ENCODE measurements at regions not wholly inside any gene's neighbourhood (a gene's known extent, or its start where the extent isn't known, plus 50 kb on each side); places are given as distances from the start of the nearest gene placed in this dataset.
A peak's percentile ranks its signal among the peaks of the same experiment; 100 is the strongest.
"Not testable (repeated sequence)": the region's sequence is repeated elsewhere in the genome, so short reads cannot be mapped to it uniquely, and the experiment has no call there.

- H3K4me3 ChIP-seq (ENCODE audit: low read depth, low read length), result no peak overlapping the region
- H3K27me3 ChIP-seq (replicated peaks), result no peaks in the 10 kb centered on the region
- DNase-seq, result no peak
- no peak overlapping the region for H3K27ac ChIP-seq
- in situ Hi-C loops (cut with HindIII; ENCODE audit: low pct_ligation_motif_present, low sequenced_read_pairs), result no loop called here
- TF ChIP-seq CTCF (IDR thresholded peaks at IDR 0.05; ENCODE audit: low read depth, low read length, missing control alignments), result no peak
- H3K36me3 ChIP-seq (replicated peaks), result no peaks in the 10 kb centered on the region
Observed at GRCh38 chr6:74402781-74403180, 706.8 kb downstream of the CD109 start.

- in situ Hi-C loops (cut with HindIII; ENCODE audit: low pct_ligation_motif_present, low sequenced_read_pairs); H3K4me3 ChIP-seq (ENCODE audit: low read depth, low read length); H3K27me3 ChIP-seq (replicated peaks); H3K36me3 ChIP-seq (replicated peaks); DNase-seq; H3K27ac ChIP-seq: not testable (repeated sequence)
Observed at GRCh38 chr6:74378437-74378836, 682.4 kb downstream of the CD109 start.

- TF ChIP-seq CTCF (IDR thresholded peaks at IDR 0.05; ENCODE audit: low read depth, low read length, missing control alignments), result no peak
- Histone ChIP-seq H3K4me3 (ENCODE audit: low read depth, low read length) (no peak overlapping the region), H3K27ac (peak overlapping the region; percentile 60), H3K27me3 (replicated peaks) (no peaks in the 10 kb centered on the region), H3K36me3 (replicated peaks) (no peaks in the 10 kb centered on the region)
- peak; percentile 86 for DNase-seq
- in situ Hi-C loops (cut with HindIII; ENCODE audit: low pct_ligation_motif_present, low sequenced_read_pairs), result no loop called here
Observed at GRCh38 chr6:74369556-74369993, 673.6 kb downstream of the CD109 start.

GRCh38 chr6:74368746-74369145 lies 672.7 kb downstream of the CD109 start:
- Histone ChIP-seq H3K27me3 (replicated peaks) (no peaks in the 10 kb centered on the region), H3K36me3 (replicated peaks) (no peaks in the 10 kb centered on the region), H3K27ac (peak overlapping the region; percentile 60), H3K4me3 (ENCODE audit: low read depth, low read length) (no peak overlapping the region)
- in situ Hi-C loops (cut with HindIII; ENCODE audit: low pct_ligation_motif_present, low sequenced_read_pairs), result no loop called here
- DNase-seq, result peak; percentile 32
- TF ChIP-seq CTCF (IDR thresholded peaks at IDR 0.05; ENCODE audit: low read depth, low read length, missing control alignments), result no peak

- DNase-seq, result no peak
- no peak overlapping the region for H3K27ac ChIP-seq
Observed at GRCh38 chr6:74366634-74367033, 670.6 kb downstream of the CD109 start.

GRCh38 chr6:74362391-74362790 lies 666.4 kb downstream of the CD109 start:
- no peak for DNase-seq
- no peaks in the 10 kb centered on the region for H3K36me3 ChIP-seq (replicated peaks)
- no peaks in the 10 kb centered on the region for H3K27me3 ChIP-seq (replicated peaks)
- no peak for TF ChIP-seq CTCF (IDR thresholded peaks at IDR 0.05; ENCODE audit: low read depth, low read length, missing control alignments)
- no peak overlapping the region for H3K4me3 ChIP-seq (ENCODE audit: low read depth, low read length)
- H3K27ac ChIP-seq, result no peak overlapping the region
- in situ Hi-C loops (cut with HindIII; ENCODE audit: low pct_ligation_motif_present, low sequenced_read_pairs), result no loop called here

More at GRCh38 chr6:74366634-74367033, 670.6 kb downstream of the CD109 start:
- Histone ChIP-seq H3K4me3 (ENCODE audit: low read depth, low read length) (no peak overlapping the region), H3K36me3 (replicated peaks) (no peaks in the 10 kb centered on the region), H3K27me3 (replicated peaks) (no peaks in the 10 kb centered on the region)
- in situ Hi-C loops (cut with HindIII; ENCODE audit: low pct_ligation_motif_present, low sequenced_read_pairs), result no loop called here
- TF ChIP-seq CTCF (IDR thresholded peaks at IDR 0.05; ENCODE audit: low read depth, low read length, missing control alignments), result no peak
